CD4-positive, alpha-beta T cell treated with Interleukin-2 at 100 ng/mL for 4 hours (primary cell): ENCODE measurements at regions not wholly inside any gene's neighbourhood (a gene's known extent, or its start where the extent isn't known, plus 50 kb on each side); places are given as distances from the start of the nearest gene placed in this dataset.

Experiments
- DNase-seq: peaks from one replicate; pipeline ENCODE4 v3.0.0-alpha.2; 2020; ENCODE audit warnings: low spot score

- DNase-seq: no peak
Measured at GRCh38 chr10:128875030-128875744, 591.9 kb upstream of the MGMT start.

GRCh38 chr10:128875956-128876736, 590.9 kb upstream of the MGMT start:
- DNase-seq: no peak

- no peak for DNase-seq
Measured at GRCh38 chr10:128877141-128877540, 589.9 kb upstream of the MGMT start.

- no peak for DNase-seq
Measured at GRCh38 chr10:128877936-128878335, 589.1 kb upstream of the MGMT start.

- no peak for DNase-seq
Measured at GRCh38 chr10:128879030-128879429, 588.0 kb upstream of the MGMT start.

GRCh38 chr10:128879441-128880140, 587.5 kb upstream of the MGMT start:
- DNase-seq: no peak

GRCh38 chr10:128880159-128880725, 586.8 kb upstream of the MGMT start:
- DNase-seq: no peak

GRCh38 chr10:128881086-128881485, 586.0 kb upstream of the MGMT start:
- DNase-seq: no peak

GRCh38 chr10:128883231-128884032, 583.6 kb upstream of the MGMT start:
- no peak for DNase-seq

- DNase-seq: no peak
Measured at GRCh38 chr10:128884033-128884425, 583.0 kb upstream of the MGMT start.

- DNase-seq: no peak
Measured at GRCh38 chr10:128884496-128885072, 582.5 kb upstream of the MGMT start.

GRCh38 chr10:128885573-128886555, 581.2 kb upstream of the MGMT start:
- no peak for DNase-seq

- no peak for DNase-seq
Measured at GRCh38 chr10:128887856-128888255, 579.2 kb upstream of the MGMT start.

- no peak for DNase-seq
Measured at GRCh38 chr10:128892005-128892404, 575.0 kb upstream of the MGMT start.

- no peak for DNase-seq
Measured at GRCh38 chr10:128894641-128895040, 572.4 kb upstream of the MGMT start.

- no peak for DNase-seq
Measured at GRCh38 chr10:128895473-128895872, 571.6 kb upstream of the MGMT start.

- no peak for DNase-seq
Measured at GRCh38 chr10:128896116-128896795, 570.8 kb upstream of the MGMT start.

- DNase-seq: no peak
Measured at GRCh38 chr10:128896963-128897362, 570.1 kb upstream of the MGMT start.

- no peak for DNase-seq
Measured at GRCh38 chr10:128897401-128898129, 569.5 kb upstream of the MGMT start.
